CD4-positive, alpha-beta T cell treated with Interferon alpha-2 for 1 hour (primary cell): ENCODE measurements at regions not wholly inside any gene's neighbourhood (a gene's known extent, or its start where the extent isn't known, plus 50 kb on each side); places are given as distances from the start of the nearest gene placed in this dataset.
"Not testable (repeated sequence)": the region's sequence is repeated elsewhere in the genome, so short reads cannot be mapped to it uniquely, and the experiment has no call there.

ENCODE experiments used
- DNase-seq, 2 donors: peaks; one replicate each; pipeline ENCODE4 v3.0.0-alpha.2; 2020 to 2022

DNA sequence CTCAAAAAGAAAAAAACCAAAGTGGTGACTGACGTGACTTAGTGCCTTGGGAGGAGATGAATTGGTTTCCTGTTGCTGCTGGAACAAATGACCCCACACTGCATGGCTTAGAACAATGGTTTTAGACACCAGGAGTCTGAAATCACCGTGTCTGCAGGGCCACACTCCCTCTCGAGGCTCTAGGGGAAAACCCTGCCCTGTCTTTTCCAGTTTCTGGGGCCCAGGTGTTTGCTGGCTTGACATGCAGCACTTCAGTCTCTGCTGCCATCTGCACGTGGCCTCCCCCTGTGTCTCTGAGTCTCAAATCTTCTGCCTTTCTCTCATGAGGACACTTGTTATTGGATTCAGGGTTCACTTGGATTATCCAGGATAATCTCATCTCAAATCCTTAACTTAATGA lies 323.8 kb upstream of the TNRC6C start:
- DNase-seq, result no peak

DNA sequence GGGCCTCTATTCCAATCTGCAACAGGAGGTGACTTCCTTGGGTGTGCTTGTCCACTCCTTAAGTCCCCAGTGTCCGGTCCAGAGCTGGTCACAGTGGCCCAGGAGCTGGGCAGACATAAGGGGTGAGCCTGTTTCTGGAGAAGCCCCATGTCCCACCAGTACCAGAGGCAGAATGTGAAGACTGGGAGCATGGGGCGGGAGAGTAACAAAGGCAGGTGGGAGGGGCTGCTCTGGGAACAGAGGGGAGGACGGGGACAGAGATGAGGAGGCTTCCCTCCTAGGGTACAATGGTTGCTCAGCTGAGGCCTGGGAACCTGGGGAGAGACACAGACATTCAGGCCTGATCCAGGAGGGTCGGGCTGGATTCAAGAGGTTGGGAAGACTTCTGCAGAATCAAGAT lies 323.3 kb upstream of the TNRC6C start:
- no peak for DNase-seq

DNA sequence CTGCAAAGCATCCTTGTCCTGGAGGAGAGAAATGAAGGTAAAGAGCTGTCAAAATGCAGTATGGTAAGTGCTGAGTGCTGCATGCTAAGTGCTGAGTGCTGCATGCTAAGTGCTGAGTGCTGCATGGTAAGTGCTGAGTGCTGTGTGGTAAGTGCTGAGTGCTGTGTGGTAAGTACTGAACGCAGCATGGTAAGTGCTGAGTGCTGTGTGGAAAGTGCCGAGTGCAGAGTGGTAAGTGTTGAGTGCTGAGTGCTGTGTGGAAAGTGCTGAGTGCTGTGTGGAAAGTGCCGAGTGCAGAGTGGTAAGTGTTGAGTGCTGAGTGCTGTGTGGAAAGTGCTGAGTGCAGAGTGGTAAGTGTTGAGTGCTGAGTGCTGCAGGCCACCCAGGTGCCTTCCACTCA lies 322.7 kb upstream of the TNRC6C start:
- not testable (repeated sequence) for DNase-seq

DNA sequence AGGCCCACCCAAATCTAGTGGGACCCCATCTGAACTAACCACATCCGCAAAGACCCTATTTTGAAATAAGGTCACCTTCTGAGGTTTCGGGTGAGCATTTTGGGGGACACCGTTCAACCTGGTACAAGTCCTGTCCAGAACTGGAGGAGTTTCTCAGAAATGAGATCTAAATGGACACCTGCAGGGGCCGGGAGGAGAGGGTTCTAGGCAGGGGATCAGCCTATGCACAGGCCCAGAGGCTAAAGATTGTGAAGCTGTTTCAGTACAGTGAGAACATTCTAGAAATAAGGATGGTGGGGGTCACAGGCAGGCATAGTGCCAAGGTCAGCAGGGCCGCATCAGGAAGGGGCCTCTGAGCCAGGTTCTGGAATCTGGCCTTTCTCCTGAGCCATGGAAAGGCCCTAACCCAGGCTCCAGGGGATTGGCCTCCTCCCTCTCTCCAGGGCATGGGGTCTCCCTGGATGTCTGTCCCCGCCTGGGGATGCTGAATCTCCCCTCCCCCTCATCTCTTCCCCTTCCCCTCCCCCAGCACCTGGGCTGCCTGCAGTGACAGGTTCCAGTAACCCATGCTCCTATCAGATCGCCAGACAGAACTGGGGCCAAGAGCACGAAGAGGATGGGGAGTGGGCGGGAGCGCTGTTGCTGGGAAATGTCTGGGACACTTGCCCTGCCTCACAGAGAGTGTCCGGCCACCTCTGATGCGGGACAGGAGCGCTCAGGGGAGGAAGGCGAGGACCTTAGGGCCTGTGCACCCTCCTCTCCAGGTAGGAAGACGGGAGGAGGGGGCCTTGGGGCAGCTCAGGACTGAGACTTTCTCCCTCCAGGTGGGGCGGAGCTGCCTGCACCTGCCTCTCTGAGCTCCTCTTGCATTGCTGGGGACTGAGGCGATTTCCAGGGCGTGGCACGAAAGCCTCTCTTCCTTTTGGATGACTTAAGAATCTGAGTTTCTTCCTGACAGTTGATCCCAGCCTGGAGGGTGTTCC lies 321.4 kb upstream of the TNRC6C start:
- no peak for DNase-seq

DNA sequence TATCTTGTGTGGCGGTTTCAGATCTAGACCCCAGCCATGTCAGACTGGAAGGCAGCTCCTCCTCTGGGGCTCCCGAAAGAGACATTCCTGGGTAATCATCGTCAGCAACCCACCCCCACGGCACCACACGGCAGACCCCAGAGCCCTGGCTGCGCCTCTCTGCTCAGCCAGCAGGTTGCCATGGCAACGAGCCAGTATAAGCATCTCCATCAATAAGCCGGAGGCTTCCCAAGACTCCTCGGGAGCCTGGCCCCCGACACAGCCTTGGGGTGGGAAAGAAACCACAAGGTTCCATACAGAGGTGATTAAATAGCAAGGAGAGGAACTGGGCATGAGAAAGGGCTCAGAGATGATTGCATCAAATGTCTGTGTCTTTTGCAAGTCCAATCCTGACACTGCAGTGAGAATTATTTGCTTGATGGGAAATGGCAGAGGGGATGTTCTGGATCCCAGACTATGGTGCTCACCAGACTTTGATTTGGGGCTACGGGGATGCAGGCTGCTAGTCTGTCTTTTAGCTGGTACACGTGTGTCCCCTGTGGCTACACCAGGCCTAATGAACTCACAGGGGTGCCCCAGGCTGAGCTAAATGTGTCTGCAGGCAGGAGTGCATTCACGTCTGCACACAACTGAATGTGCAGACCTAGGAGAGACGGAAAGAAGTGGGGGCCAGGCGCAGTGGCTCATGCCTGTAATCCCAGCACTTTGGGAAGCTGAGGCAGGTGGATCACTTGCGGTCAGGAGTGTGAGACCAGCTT lies 320.5 kb upstream of the TNRC6C start:
- no peak for DNase-seq

DNA sequence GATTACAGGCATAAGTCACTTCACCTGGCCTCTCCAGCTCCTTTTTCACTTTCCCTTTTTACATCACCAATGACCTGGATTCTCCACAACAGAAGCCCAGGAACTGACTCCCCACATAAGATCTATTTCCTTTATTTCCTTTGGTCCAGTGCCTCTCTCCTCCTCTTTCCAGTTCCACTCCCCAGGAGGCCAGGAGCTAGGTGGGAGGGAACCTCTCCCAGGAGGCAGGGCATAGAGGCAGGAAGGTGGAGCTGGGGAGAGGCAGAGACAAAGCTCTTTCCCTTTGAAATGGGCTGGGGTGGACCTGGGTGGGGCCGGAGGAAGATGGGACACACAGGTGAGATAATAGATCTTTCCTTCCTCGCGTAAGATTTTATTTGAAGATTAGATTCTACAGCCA lies 318.3 kb upstream of the TNRC6C start:
- DNase-seq, result no peak

DNA sequence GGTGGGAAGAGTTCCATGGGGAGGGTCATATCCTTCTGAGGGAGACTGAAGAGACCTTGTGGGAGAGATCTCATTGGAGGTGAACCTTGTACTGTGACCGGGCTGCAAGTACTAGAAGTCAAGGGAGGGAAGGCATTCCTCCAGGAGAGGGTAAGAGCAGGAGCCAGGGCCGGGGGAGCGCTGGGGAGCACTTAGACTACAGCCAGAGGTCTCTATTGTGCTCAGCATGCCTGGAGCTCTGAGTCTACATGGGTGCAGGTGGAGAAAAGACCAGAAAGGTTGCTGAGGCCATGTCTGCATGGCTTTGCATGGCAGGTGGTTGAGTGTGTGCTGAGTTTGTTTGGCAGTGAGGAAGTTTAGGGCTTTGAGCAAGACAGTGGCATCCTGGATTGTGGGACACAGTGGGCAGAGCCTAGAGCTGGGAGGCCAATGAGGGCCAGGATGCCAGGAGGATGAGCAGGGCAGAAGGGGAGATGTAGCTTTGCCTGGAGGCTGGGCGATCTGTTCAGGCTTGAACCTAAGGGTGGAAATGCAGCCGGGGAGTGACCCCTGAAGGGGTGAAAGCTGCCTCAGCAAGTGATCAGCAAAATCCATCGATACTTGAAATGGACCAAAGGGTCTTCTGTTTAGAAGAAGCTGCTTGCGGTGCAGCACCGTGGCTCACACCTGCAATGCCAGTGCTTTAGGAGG lies 317.4 kb upstream of the TNRC6C start:
- DNase-seq, result no peak

DNA sequence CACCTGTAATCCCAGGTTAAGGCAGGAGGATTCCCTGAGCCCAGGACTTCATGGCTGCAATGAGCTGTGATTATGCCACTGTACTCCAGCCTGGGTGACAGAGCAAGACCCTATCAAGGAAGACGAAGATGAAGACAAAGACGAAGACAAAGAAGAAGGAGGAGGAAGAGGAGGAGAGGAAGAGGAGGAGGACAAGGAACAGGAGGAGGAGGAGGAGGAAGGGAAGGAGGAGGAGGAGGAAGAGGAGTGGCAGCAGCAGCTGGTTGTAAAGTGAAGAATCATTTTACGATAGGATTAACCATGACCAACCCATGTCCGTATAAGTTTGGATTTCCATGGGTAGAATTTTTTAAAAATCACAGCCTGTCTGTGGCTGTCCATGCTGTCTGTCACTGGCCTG lies 316.8 kb upstream of the TNRC6C start:
- no peak for DNase-seq

DNA sequence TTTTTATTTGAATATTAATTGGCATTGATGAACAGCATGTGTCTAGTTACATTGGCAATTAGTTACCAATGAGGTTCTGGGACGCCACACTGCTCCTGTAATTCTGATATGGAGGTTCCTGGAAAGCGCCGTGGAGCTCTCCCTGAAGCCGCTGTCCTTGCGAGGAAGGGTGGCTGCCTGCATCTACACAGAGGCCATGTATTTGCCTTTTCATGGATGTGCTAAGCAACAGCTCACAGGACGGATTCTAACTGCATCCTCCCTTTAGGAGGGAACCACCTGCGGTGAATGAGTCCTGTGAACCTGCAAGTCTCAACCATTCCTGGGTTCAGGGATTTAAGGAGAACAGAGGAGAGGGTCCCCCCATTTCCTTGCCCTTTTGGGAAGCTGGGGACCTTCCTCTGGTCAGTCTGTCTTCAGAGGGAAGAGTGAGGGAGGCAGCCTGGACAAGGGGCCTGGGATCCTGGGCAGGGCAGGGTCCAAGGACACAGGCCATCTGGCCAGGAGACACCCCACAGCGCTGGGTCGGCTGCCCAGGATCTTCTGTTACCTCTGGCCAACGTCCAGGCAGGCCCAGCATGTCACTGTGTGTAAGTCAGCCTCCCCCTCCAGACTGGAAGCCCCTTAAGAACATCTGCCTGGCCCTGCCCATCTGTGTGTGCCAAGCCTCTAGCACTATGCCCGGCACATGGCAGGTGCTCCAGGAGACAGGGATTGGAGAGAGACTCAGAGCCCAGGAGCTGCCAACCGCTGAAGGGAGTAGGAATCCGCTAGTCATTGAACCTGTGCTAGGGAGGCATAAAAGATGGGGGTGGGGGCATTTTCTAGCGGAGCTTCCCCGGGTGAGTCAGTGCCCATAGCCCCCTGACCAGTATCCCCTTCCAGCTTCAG lies 314.1 kb upstream of the TNRC6C start:
- DNase-seq, result no peak

DNA sequence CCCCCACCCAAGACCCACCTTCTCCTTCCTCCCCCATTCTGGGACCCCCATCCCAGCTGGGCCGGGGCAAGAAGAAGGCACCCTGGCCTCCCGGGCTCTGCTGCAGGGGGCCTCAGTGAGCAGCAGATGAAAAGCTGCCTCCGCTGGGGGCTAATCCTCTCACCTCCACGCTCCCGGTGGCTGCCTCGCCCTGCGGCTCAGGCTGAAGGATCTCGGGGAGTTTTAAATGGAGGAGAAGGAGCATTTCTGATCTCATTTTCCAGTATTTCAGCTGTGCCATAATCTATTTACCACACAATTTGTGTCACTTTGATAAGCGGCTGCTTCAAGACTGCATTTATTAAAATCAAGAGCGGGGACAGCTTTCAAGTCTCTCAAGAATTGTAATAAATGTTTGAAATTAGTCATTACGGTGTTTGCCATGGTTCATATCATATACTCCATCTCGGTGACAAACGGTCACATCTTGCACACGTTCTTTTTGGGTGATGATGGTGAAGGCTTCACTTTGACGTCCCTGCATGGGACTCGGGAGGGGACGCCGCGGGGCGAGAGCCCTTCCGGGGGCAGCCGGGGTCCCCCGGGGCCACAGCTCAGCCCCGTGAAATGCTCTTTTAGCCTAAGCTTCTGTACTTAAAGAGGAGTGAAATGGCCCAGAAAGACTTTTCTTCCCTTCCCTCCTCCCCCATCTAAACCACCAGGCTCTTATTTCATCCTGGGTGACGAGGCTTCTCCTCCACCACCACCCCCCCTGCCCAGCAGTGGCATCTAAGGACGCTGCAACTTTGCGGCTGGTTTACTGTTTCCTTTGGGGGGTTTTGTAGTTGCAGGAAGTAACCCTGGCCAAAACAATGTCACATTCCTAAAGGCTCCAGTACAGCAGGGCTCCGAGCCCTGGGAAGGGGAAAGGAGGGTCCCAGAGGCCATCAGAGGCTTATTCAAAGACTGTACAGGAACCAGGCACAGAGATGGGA lies 313.1 kb upstream of the TNRC6C start:
- peak; percentile 21 to 55 for DNase-seq

DNA sequence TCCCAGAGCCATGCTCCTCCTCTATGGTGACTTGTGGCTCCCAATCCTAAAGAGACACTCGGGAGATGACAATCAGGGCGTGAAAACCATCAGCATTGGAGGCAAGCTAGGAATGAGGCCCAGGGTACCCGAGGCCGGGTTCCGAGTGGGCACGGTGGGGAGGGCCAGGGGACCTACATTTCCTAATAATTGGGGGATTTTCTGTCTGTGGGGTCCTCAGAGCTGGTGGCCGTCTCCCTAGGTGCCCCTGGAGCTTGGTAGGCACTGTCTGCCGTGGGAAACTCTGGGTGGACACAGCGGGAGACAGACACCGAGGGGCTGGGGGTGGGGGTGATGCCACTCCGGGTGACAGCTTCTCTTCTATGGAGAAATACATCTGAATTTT lies 312.5 kb upstream of the TNRC6C start:
- DNase-seq, result no peak

DNA sequence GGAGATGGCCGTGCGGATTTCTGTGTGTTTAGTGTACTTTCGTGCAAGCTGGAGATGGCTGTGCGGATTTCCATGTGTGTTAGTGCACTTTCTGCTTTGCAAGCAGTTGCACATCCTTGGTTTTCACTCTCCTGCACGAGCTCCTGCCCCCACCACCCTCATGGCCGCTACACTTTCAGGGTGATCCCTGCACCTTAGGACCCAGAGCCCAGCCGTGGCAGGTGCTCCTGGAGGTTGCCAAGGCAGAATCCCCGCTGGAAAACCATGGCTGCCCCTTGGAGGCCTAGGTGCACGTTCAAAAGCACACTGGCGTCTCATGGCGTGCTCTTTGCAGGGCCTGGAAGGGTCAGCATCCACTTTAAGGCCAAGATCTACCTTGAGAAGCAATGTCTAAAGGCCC lies 311.0 kb upstream of the TNRC6C start:
- no peak for DNase-seq

DNA sequence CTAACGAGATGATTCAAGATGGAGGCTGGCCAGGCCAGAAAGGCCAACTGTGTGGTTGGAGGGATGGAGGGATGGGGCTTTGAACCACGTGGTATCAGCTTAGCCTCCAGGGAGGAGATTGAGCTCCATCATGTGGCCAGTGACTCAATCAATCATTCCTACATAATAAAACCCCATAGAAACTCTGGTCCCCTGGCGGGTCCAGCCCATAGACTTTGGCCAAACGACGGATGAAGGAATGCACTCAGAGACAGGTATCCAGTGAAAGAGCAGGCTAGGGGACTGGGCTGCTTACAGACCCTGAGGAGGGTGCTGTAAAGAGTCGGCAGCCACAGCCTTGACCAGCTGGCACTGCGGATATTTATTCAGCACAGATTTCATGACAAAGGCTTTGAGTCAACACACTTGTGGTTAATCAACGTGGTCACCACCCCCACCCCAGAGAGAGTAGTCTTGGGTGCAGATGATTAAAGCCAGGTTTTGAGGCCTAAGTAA lies 308.7 kb upstream of the TNRC6C start:
- DNase-seq, result no peak

DNA sequence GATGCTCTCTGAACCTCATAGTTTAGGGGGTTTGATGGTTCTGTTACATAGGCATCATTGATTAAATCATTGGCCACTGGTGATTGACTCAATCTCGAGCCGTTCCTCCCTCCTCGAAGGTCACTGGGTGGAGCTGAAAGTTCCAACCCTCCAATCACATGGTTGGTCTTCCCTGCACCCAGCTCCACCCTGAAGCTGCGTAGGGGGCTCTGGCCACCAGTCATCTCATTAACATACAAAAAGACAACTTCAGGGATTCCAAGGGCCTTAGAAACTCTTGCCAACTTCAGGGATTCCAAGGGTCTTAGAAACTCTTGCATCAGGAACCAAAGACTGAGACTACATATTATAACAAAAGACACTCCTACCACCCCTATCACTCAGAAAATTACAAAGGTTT lies 306.5 kb upstream of the TNRC6C start:
- no peak for DNase-seq

DNA sequence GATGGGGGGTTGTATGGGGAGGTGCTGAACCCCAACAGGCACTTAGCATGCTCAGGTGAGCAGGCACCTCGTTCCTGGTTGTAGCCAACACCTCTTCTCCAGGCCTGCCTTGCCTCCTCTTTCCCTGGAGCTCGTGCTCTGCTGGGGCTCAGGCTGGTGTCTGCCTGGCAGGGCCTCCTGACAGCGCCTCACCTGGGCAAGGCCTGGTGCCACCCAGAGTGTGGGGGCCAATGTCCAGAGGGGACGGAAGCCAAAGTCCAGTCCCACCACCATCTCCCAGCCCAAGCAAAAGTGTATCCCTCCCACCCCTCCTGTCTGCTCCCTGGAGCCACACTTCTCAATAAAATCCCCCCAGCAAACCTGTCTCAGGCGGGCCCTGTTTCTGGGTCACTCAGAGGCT lies 304.2 kb upstream of the TNRC6C start:
- no peak for DNase-seq

DNA sequence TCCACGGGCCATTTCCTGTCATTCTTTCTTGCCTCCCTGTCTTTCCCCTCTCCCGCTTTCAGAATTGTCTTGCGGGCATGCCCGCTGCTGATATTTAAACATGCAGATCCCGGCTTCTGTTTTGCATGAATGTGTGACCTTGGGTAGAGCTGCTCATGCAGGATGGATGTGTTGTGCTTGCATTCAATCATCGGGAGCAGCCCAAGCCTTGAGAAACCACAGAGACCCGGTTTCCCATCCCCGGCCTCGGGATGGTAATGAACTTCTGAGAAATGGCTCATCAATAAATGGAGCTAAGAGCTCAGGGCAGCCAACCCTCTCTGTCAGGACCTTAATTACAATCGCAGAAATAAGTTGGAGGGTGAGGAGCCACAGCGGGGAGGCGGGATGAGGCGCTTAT lies 303.7 kb upstream of the TNRC6C start:
- DNase-seq, result no peak

DNA sequence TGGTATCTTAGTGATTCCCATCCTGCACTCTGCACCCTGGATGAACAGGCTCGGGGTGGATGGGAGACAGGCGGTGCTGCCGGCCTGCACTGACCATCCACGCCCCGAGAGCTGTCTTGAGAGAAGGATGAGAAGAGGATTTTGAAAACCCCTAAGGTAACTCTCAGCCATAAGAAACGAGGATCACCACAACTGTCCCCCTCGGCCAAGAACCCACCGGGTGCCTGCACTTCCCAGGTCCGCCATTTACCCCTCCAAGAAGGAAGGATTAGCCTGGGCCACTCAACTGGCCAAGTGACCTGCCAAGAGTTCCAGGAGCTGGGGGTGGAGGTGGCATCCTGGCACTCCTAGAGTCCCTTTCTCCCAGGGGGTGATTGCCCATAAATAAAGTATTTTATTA lies 302.4 kb upstream of the TNRC6C start:
- DNase-seq, result no peak

DNA sequence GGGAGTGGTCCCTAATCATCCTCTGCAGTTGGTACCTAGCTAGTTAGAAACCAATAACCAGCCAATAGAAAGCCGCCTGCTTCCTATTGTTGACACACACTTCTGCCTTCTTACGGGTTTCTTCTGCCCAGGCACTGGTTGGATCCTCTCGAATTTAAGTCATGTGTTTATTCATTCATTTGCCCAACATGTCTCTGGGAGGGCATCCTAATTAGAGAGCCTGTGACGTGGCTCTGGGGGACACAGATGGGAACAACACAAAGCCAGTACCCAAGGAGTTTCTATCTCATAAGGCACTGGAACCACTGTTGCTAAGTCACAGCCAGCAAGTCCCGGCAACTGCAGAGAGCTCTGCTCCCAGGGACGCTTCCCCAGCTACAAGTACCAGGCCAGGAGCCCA lies 300.7 kb upstream of the TNRC6C start:
- no peak for DNase-seq

DNA sequence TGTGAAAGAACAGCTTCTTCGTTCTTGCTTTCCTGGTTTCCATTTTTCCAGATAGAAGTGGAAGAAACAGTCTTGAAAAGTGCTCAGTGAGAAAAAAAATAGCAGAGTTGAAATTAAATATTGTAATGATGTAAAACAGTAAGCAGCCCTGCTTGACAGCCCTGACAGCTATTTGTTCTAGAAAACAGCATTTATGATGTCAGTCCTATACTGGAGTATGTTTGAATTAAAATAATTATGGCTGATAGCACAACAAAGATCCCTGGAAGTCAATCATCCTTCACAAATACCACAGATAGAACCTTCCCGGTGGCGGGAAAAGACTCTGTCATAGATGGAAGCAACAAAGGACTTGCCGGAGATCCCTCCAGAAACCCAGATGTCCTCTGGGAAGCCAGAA lies 298.0 kb upstream of the TNRC6C start:
- no peak for DNase-seq

DNA sequence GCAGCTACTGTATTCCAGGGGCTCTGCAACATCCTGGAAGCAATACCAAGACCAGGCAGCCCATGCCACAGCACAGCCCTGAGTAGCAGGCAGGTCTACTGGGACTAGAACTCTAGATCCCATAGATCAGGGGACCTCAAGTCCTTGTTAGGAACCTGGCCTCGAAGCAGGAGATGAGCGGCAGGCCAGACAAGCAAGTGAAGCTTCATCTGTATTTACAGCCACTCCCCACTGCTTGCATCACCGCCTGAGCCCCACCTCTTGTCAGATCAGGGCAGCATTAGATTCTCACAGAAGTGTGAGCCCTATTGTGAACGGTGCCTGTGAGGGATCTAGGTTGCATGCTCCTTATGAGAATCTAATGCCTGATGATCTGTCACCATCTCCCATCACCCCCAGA lies 295.7 kb upstream of the TNRC6C start:
- DNase-seq, result no peak

DNA sequence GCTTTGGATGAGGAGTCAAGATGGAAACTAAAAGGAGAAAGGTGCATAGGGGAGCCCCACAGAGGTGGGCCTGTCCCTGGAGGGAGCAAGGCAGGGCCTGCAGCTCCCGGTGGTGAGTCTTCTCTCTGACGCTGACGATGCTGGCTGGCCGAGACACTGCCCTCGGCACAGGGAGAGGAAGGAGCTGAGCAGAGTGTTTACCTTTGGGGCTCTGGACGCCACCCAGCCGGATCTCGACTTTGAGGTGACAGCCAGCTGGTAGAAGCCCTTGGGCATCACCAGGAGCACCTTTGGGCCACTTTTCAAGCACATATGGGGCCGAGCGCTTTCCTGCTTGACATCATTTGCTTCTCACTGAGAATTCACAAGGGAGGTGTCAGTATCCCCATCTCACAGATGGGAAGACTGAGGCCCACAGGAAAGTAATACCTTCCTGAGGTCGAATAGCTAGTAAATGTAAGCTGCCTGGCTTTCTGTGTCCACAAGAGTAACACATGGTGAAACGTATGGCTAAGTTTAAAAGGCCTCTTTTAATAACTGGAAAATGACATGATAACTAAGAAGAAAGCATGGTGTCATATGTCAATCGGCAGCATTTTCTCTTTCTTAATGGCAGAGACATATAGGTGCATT lies 294.3 kb upstream of the TNRC6C start:
- DNase-seq, result no peak
